Kidney (tissue), 13 donors: ENCODE measurements at regions not wholly inside any gene's neighbourhood (a gene's known extent, or its start where the extent isn't known, plus 50 kb on each side); places are given as distances from the start of the nearest gene placed in this dataset.

ENCODE experiments used
- DNase-seq, 5 donors: peaks; one replicate each; pipeline ENCODE4 v3.0.0-alpha.2; 2013 to 2020
- FAIRE-seq: peaks from 2 replicates; lab custom pipeline; 2012; peaks lifted over from hg19 to GRCh38; lab: Jason Lieb, UNC
- H3K27ac ChIP-seq, 2 donors: one replicate each; pipeline ENCODE4 v1.7.0; 2013; ENCODE audit warnings: low read depth in 2 of 2, low read length in 2 of 2, inconsistent platforms in 1 of 2
- H3K27me3 ChIP-seq: one replicate; pipeline ENCODE4 v1.7.1; 2013; ENCODE audit warnings: low read length, inconsistent platforms; ENCODE audit not compliant: control insufficient read depth, insufficient read depth
- H3K36me3 ChIP-seq, 3 donors: one replicate each; pipeline versions ENCODE4 v1.7.0 to v1.7.1; 2013; ENCODE audit warnings: low read length in 3 of 3, control low read depth in 1 of 3, inconsistent platforms in 1 of 3; ENCODE audit not compliant: insufficient read depth in 3 of 3, control insufficient read depth in 2 of 3
- H3K4me1 ChIP-seq, 3 donors: one replicate each; pipeline versions ENCODE4 v1.7.0 to v1.7.1; 2013; ENCODE audit warnings: low read length in 3 of 3, inconsistent platforms in 1 of 3, low read depth in 1 of 3; ENCODE audit not compliant: control insufficient read depth in 2 of 3, insufficient read depth in 2 of 3
- H3K4me3 ChIP-seq, 3 donors: one replicate each; pipeline versions ENCODE4 v1.7.0 to v1.8.1; 2013; ENCODE audit warnings: low read length in 3 of 3, control low read depth in 1 of 3, inconsistent platforms in 1 of 3
- H3K9ac ChIP-seq, 3 donors: one replicate each; pipeline versions ENCODE4 v1.7.0 to v1.7.1; 2013; ENCODE audit warnings: low read length in 3 of 3, control low read depth in 1 of 3, inconsistent platforms in 1 of 3
- H3K9me3 ChIP-seq, 3 donors: one replicate each; pipeline versions ENCODE4 v1.7.0 to v1.7.1; 2013; ENCODE audit warnings: low read length in 3 of 3, control low read depth in 1 of 3, inconsistent platforms in 1 of 3; ENCODE audit not compliant: control insufficient read depth in 2 of 3, insufficient read depth in 1 of 3
- CTCF ChIP-seq: IDR thresholded peaks from 3 replicates; pipeline ENCODE4 v1.5.1; 2012; ENCODE audit warnings: mild to moderate bottlenecking, moderate library complexity, borderline replicate concordance; ENCODE audit not compliant: insufficient read depth; ENCODE audit errors: extremely low read depth
- intact Hi-C: fragments of 100-400 bp; cut with DNase I; formaldehyde crosslinking; loops from one replicate; pipeline ENCODE4 v1.11.1; 2022
- donor health status: control.
- donor health status: control.
- donor health status: control.
- donor health status: control.
- donor health status: control.
- donor health status: DM: yes; HTN: yes; CAD: no.
- donor health status: Normal renal cell carcinoma (clear cell type).

GRCh38 chr15:69861331-69862171, 236.2 kb downstream of the TLE3 start:
- intact Hi-C loops = no loop called here
- Histone ChIP-seq H3K4me1 (no peaks in the 10 kb centered on the region), H3K27me3 (no peaks in the 10 kb centered on the region), H3K36me3 (no peaks in the 10 kb centered on the region), H3K9ac (no peak overlapping the region), H3K27ac (no peak overlapping the region), H3K9me3 (no peaks in the 10 kb centered on the region), H3K4me3 (no peak overlapping the region)
- no peak for FAIRE-seq
- TF ChIP-seq CTCF = no peak
- DNase-seq = no peak

- Histone ChIP-seq H3K27me3 (no peaks in the 10 kb centered on the region), H3K27ac (no peak overlapping the region), H3K36me3 (no peaks in the 10 kb centered on the region), H3K4me1 (no peaks in the 10 kb centered on the region), H3K4me3 (no peak overlapping the region), H3K9me3 (no peaks in the 10 kb centered on the region), H3K9ac (no peak overlapping the region)
- FAIRE-seq (no peak), DNase-seq (no peak)
- no peak for TF ChIP-seq CTCF
- intact Hi-C loops = no loop called here
These were observed 235.2 kb downstream of the TLE3 start for GRCh38 chr15:69862540-69862939.

- intact Hi-C loops = no loop called here
- H3K4me3 ChIP-seq = no peak overlapping the region
- no peaks in the 10 kb centered on the region for H3K4me1 ChIP-seq
- TF ChIP-seq CTCF = no peak
- no peaks in the 10 kb centered on the region for H3K9me3 ChIP-seq
- no peak overlapping the region for H3K9ac ChIP-seq
- no peaks in the 10 kb centered on the region for H3K36me3 ChIP-seq
- no peak overlapping the region for H3K27ac ChIP-seq
- FAIRE-seq (no peak), DNase-seq (no peak)
- no peaks in the 10 kb centered on the region for H3K27me3 ChIP-seq
These were observed 234.3 kb downstream of the TLE3 start for GRCh38 chr15:69863446-69863845.
